RWPE2 (cell line): ENCODE measurements at regions not wholly inside any gene's neighbourhood (a gene's known extent, or its start where the extent isn't known, plus 50 kb on each side); places are given as distances from the start of the nearest gene placed in this dataset.

Experiments
- ATAC-seq: fragments of 200-7000 bp; cut with Tn5 transposase; 3 replicates; pipeline ENCODE4 v1.9.1; 2021; ENCODE audit warnings: low read depth
- DNase-seq: peaks from one replicate; pipeline ENCODE4 v3.0.0-alpha.2; 2020; ENCODE audit warnings: low spot score
- H3K27ac ChIP-seq: fragments of 450-650 bp; 2 replicates; pipeline ENCODE4 v1.5.1; 2017; ENCODE audit warnings: mild to moderate bottlenecking; ENCODE audit not compliant: poor library complexity, severe bottlenecking
- H3K27me3 ChIP-seq: fragments of 250-450 bp; sonication (Bioruptor Pico); 2 replicates; pipeline ENCODE4 v1.5.1; 2021; ENCODE audit warnings: mild to moderate bottlenecking, moderate library complexity; ENCODE audit not compliant: insufficient read depth, poor library complexity, severe bottlenecking
- H3K36me3 ChIP-seq: fragments of 250-450 bp; sonication (Bioruptor Pico); 2 replicates; pipeline ENCODE4 v1.5.1; 2020; ENCODE audit warnings: low read depth, mild to moderate bottlenecking, moderate library complexity
- H3K4me1 ChIP-seq: fragments of 250-450 bp; sonication (Bioruptor Pico); 2 replicates; pipeline ENCODE4 v1.5.1; 2021; ENCODE audit warnings: mild to moderate bottlenecking, moderate library complexity; ENCODE audit not compliant: insufficient read depth, poor library complexity, severe bottlenecking
- H3K4me3 ChIP-seq: fragments of 250-450 bp; sonication (Bioruptor Pico); 2 replicates; pipeline ENCODE4 v1.5.1; 2021; ENCODE audit warnings: mild to moderate bottlenecking, moderate library complexity; ENCODE audit not compliant: severe bottlenecking
- H3K9me3 ChIP-seq: fragments of 250-450 bp; sonication (Bioruptor Pico); 2 replicates; pipeline ENCODE4 v1.5.1; 2021; ENCODE audit warnings: mild to moderate bottlenecking, moderate library complexity; ENCODE audit not compliant: severe bottlenecking
- CTCF ChIP-seq: fragments of 450-650 bp; IDR thresholded peaks from one replicate; pipeline ENCODE4 v1.5.1; 2017; ENCODE audit warnings: mild to moderate bottlenecking, moderate library complexity; ENCODE audit not compliant: poor library complexity, severe bottlenecking

- H3K9me3 ChIP-seq = no peaks in the 10 kb centered on the region
- ATAC-seq = peak; percentile 24; the same call in 2 of the 3 replicates
- no peak for TF ChIP-seq CTCF
- no peak overlapping the region for H3K4me3 ChIP-seq
- no peaks in the 10 kb centered on the region for H3K27me3 ChIP-seq
- peak overlapping the region; percentile 9 for H3K27ac ChIP-seq
- DNase-seq = no peak
- H3K36me3 ChIP-seq = no peaks in the 10 kb centered on the region
- peaks cover 6% of the 10 kb centered on the region for H3K4me1 ChIP-seq
Measured at GRCh38 chr5:71865665-71866320, 146.7 kb downstream of the CARTPT start.

- Histone ChIP-seq H3K4me3 (no peak overlapping the region), H3K27ac (no peak overlapping the region), H3K9me3 (no peaks in the 10 kb centered on the region), H3K4me1 (peaks cover 6% of the 10 kb centered on the region), H3K36me3 (no peaks in the 10 kb centered on the region), H3K27me3 (no peaks in the 10 kb centered on the region)
- DNase-seq = no peak
- no peak for ATAC-seq
- no peak for TF ChIP-seq CTCF
Measured at GRCh38 chr5:71872311-71872864, 153.3 kb downstream of the CARTPT start.

GRCh38 chr5:71873191-71873591 lies 154.1 kb downstream of the CARTPT start:
- H3K27me3 ChIP-seq = no peaks in the 10 kb centered on the region
- no peak for DNase-seq
- no peaks in the 10 kb centered on the region for H3K36me3 ChIP-seq
- no peak overlapping the region for H3K27ac ChIP-seq
- TF ChIP-seq CTCF = no peak
- H3K4me1 ChIP-seq = peaks cover 6% of the 10 kb centered on the region
- ATAC-seq = peak; percentile 65
- no peak overlapping the region for H3K4me3 ChIP-seq
- no peaks in the 10 kb centered on the region for H3K9me3 ChIP-seq

GRCh38 chr5:71874521-71874920 lies 155.4 kb downstream of the CARTPT start:
- Histone ChIP-seq H3K4me3 (no peak overlapping the region), H3K4me1 (peaks cover 6% of the 10 kb centered on the region), H3K27me3 (no peaks in the 10 kb centered on the region), H3K36me3 (no peaks in the 10 kb centered on the region), H3K27ac (no peak overlapping the region), H3K9me3 (no peaks in the 10 kb centered on the region)
- DNase-seq (no peak), ATAC-seq (no peak)
- TF ChIP-seq CTCF = no peak

- peaks cover 6% of the 10 kb centered on the region for H3K4me1 ChIP-seq
- TF ChIP-seq CTCF = no peak
- ATAC-seq = no peak
Measured at GRCh38 chr5:71877511-71877910, 158.4 kb downstream of the CARTPT start.

More at GRCh38 chr5:71877511-71877910, 158.4 kb downstream of the CARTPT start:
- no peaks in the 10 kb centered on the region for H3K27me3 ChIP-seq
- DNase-seq = no peak
- H3K9me3 ChIP-seq = no peaks in the 10 kb centered on the region
- no peaks in the 10 kb centered on the region for H3K36me3 ChIP-seq
- H3K27ac ChIP-seq = no peak overlapping the region
- no peak overlapping the region for H3K4me3 ChIP-seq
